Tibial nerve (tissue), 4 donors: ENCODE measurements at regions not wholly inside any gene's neighbourhood (a gene's known extent, or its start where the extent isn't known, plus 50 kb on each side); places are given as distances from the start of the nearest gene placed in this dataset.
"Not testable (repeated sequence)": the region's sequence is repeated elsewhere in the genome, so short reads cannot be mapped to it uniquely, and the experiment has no call there.

Source experiments
- DNase-seq, 2 donors: peaks; one replicate each; pipeline ENCODE4 v3.0.0-alpha.2; 2019; ENCODE audit warnings: low spot score in 2 of 2
- H3K27ac ChIP-seq, 4 donors: fragments of 200-600 bp; sonication (generic) in 3 of 4; one replicate each; pipeline ENCODE4 v1.5.1; 2017 to 2019; ENCODE audit warnings: mild to moderate bottlenecking in 1 of 4
- H3K27me3 ChIP-seq, 2 donors: fragments of 200-600 bp; sonication (generic) in 1 of 2; one replicate each; pipeline versions ENCODE4 v1.5.1 to v1.6.0; 2017 to 2019
- H3K36me3 ChIP-seq, 3 donors: fragments of 200-600 bp; sonication (generic); one replicate each; pipeline ENCODE4 v1.5.1; 2018 to 2019
- H3K4me1 ChIP-seq, 4 donors: fragments of 200-600 bp; sonication (generic) in 3 of 4; one replicate each; pipeline ENCODE4 v1.5.1; 2017 to 2019
- H3K4me3 ChIP-seq, 4 donors: fragments of 200-600 bp; sonication (generic) in 3 of 4; one replicate each; pipeline ENCODE4 v1.5.1; 2017 to 2019; ENCODE audit warnings: mild to moderate bottlenecking in 1 of 4, moderate library complexity in 1 of 4
- H3K9me3 ChIP-seq, 4 donors: fragments of 200-600 bp; sonication (generic) in 3 of 4; one replicate each; pipeline ENCODE4 v1.5.1; 2017 to 2019
- EP300 ChIP-seq, 2 donors: sonication (generic); formaldehyde crosslinking; IDR thresholded peaks; one replicate each; pipeline ENCODE4 v1.6.1; 2017; ENCODE audit warnings: antibody characterized with exemption in 2 of 2, mild to moderate bottlenecking in 1 of 2
- POLR2A ChIP-seq, 2 donors: fragments of 450-650 bp; IDR thresholded peaks; one replicate each; pipeline ENCODE4 v1.6.1; 2017; ENCODE audit warnings: antibody characterized with exemption in 2 of 2, mild to moderate bottlenecking in 2 of 2, moderate library complexity in 2 of 2
- WGBS, 2 donors: methylation state at CpG; one replicate each; pipeline ENCODE4 v1.1.5; 2018; 5-methylcytosine and 5-hydroxymethylcytosine counted together
- TF ChIP-seq, protein P1 (sequence below), 5 experiments: fragments of 200-600 bp in 3 of 5; fragments of 450-650 bp in 2 of 5; sonication (generic) in 3 of 5; IDR thresholded peaks; one replicate each; pipeline ENCODE4 v1.5.1; 2016 to 2019; ENCODE audit warnings: antibody characterized with exemption in 5 of 5, mild to moderate bottlenecking in 3 of 5, moderate library complexity in 2 of 5

DNA sequence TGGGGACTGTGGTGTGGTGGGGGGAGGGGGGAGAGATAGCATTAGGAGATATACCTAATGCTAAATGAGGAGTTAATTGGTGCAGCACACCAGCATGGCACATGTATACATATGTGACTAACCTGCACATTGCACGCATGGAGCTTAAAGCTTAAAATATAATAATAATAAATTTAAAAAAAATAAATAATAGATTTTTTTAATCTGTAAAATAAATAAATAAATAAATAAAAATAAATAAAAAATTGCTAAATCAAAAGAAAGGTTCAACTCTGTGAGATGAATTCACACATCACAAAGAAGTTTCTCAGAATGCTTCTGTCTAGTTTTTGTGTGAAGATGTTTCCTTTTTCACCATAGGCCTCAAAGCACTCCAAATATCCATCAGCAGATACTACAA is 1793.7 kb downstream of the UQCRFS1 start:
- not testable (repeated sequence) for DNase-seq, H3K27ac ChIP-seq, H3K27me3 ChIP-seq, H3K36me3 ChIP-seq, H3K4me1 ChIP-seq, H3K4me3 ChIP-seq
- peaks cover 0 to 45% (median 1%) of the 10 kb centered on the region in 4 donors for H3K9me3 ChIP-seq
- 88 to 94% methylated on average over 1 of the region's 1 CpG for WGBS, 2 donors

DNA sequence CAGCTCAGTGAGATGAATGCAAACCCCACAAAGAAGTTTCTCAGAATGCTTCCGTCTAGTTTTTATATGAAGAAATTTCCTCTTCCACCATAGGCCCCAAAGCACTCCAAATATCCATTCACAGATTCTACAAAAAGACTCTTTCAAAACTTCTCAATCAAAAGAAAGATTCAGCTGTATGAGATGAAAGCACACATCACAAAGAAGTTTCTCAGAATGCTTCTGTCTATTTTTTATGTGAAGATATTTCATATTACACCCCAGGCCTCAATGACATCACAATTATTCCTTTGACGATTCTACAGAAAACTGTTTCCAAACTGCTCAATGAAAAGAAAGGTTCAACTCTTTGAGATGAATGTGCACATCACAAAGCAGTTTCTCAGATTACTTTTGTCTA is 1819.4 kb downstream of the UQCRFS1 start:
- Histone ChIP-seq H3K27me3 (no peaks in the 10 kb centered on the region), H3K27ac (no peak overlapping the region), H3K9me3 (peaks cover 0 to 54% (median 2%) of the 10 kb centered on the region in 4 donors), H3K4me3 (no peak overlapping the region), H3K36me3 (no peaks in the 10 kb centered on the region), H3K4me1 (no peaks in the 10 kb centered on the region)
- no peak for DNase-seq
- no peak for TF ChIP-seq EP300 (IDR thresholded peaks at IDR 0.05)
- TF ChIP-seq POLR2A (IDR thresholded peaks at IDR 0.05), result no peak
- TF ChIP-seq, protein P1, sequence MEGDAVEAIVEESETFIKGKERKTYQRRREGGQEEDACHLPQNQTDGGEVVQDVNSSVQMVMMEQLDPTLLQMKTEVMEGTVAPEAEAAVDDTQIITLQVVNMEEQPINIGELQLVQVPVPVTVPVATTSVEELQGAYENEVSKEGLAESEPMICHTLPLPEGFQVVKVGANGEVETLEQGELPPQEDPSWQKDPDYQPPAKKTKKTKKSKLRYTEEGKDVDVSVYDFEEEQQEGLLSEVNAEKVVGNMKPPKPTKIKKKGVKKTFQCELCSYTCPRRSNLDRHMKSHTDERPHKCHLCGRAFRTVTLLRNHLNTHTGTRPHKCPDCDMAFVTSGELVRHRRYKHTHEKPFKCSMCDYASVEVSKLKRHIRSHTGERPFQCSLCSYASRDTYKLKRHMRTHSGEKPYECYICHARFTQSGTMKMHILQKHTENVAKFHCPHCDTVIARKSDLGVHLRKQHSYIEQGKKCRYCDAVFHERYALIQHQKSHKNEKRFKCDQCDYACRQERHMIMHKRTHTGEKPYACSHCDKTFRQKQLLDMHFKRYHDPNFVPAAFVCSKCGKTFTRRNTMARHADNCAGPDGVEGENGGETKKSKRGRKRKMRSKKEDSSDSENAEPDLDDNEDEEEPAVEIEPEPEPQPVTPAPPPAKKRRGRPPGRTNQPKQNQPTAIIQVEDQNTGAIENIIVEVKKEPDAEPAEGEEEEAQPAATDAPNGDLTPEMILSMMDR (IDR thresholded peaks at IDR 0.05), result no peak
- 78 to 80% methylated on average over 2 of the region's 2 CpGs for WGBS, 2 donors

GRCh38 chr19:27392027-27392632 is 1820.8 kb downstream of the UQCRFS1 start:
- no peaks in the 10 kb centered on the region for H3K4me1 ChIP-seq
- H3K9me3 ChIP-seq, result peaks cover 0 to 56% (median 8%) of the 10 kb centered on the region in 4 donors
- DNase-seq, result peak in 1 of 2 donors; percentile 9
- TF ChIP-seq, protein P1 (IDR thresholded peaks at IDR 0.05), result no peak
- TF ChIP-seq EP300 (IDR thresholded peaks at IDR 0.05) (no peak), POLR2A (IDR thresholded peaks at IDR 0.05) (no peak)
- no peaks in the 10 kb centered on the region for H3K27me3 ChIP-seq
- WGBS, 2 donors, result 77 to 79% methylated on average over 5 of the region's 5 CpGs
- H3K4me3 ChIP-seq, result no peak overlapping the region
- H3K27ac ChIP-seq, result no peak overlapping the region
- no peaks in the 10 kb centered on the region for H3K36me3 ChIP-seq

- DNase-seq, H3K27me3 ChIP-seq, H3K4me1 ChIP-seq, H3K4me3 ChIP-seq, H3K27ac ChIP-seq, H3K36me3 ChIP-seq: not testable (repeated sequence)
- 42 to 45% methylated on average over 5 of the region's 5 CpGs for WGBS, 2 donors
- peaks cover 0 to 25% (median 6%) of the 10 kb centered on the region in 4 donors for H3K9me3 ChIP-seq
Measured at GRCh38 chr19:27379306-27379705, 1833.6 kb downstream of the UQCRFS1 start.

DNA sequence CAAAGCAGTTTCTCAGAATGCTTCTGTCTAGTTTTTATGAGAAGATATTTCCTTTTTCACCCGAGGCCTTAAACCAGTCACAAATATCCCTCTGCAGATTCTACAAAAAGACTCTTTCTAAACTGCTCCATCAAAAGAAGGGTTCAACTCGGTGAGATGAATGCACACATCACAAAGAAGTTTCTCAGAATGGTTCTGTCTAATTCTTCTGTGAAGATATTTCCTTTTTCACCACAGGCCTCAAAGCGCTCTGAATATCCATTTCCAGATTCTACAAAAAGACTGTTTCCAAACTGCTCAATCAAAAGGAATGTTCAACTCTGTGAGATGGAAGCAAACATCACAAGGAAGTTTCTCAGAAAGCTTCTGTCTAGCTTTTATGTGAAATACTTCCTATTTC is 1843.3 kb downstream of the UQCRFS1 start:
- 41 to 45% methylated on average over 3 of the region's 3 CpGs for WGBS, 2 donors
- DNase-seq, H3K27me3 ChIP-seq, H3K4me3 ChIP-seq, H3K27ac ChIP-seq, H3K36me3 ChIP-seq, H3K4me1 ChIP-seq: not testable (repeated sequence)
- H3K9me3 ChIP-seq, result peaks cover 0 to 50% (median 3%) of the 10 kb centered on the region in 4 donors

GRCh38 chr19:27362438-27362837 is 1850.5 kb downstream of the UQCRFS1 start:
- not testable (repeated sequence) for DNase-seq, H3K27ac ChIP-seq, H3K27me3 ChIP-seq, H3K4me1 ChIP-seq, H3K36me3 ChIP-seq, H3K4me3 ChIP-seq
- 50 to 51% methylated on average over 5 of the region's 5 CpGs for WGBS, 2 donors
- H3K9me3 ChIP-seq, result peaks cover 0 to 77% (median 15%) of the 10 kb centered on the region in 4 donors

- not testable (repeated sequence) for H3K36me3 ChIP-seq, H3K4me1 ChIP-seq, H3K27me3 ChIP-seq, H3K4me3 ChIP-seq, H3K27ac ChIP-seq, DNase-seq
- peaks cover 0 to 93% (median 31%) of the 10 kb centered on the region in 4 donors for H3K9me3 ChIP-seq
- 44% methylated on average over 4 of the region's 4 CpGs for WGBS, 2 donors
Measured at GRCh38 chr19:27355581-27355980, 1857.4 kb downstream of the UQCRFS1 start.
